A549 (cell line): ENCODE measurements at regions not wholly inside any gene's neighbourhood (a gene's known extent, or its start where the extent isn't known, plus 50 kb on each side); places are given as distances from the start of the nearest gene placed in this dataset.

Experiments
- POLR2A ChIP-seq: IDR thresholded peaks from 2 replicates; pipeline ENCODE4 v1.6.1; 2012; ENCODE audit warnings: mild to moderate bottlenecking, low read length
- RAD21 ChIP-seq, 2 experiments: fragments of >200 bp in 1 of 2; sonication (Bioruptor Twin) in 1 of 2; formaldehyde crosslinking in 1 of 2; IDR thresholded peaks in 1 of 2; conservative IDR thresholded peaks in 1 of 2; 2 replicates in 1 of 2; 3 replicates in 1 of 2; pipeline ENCODE4 v1.6.1; 2012 to 2018; ENCODE audit warnings: inconsistent platforms in 1 of 2
- RCOR1 ChIP-seq: fragments of 150-350 bp; IDR thresholded peaks from 2 replicates; pipeline ENCODE4 v1.6.1; 2014; ENCODE audit warnings: antibody characterized with exemption, low read length, low read depth
- ZNF302 ChIP-seq: fragments of 250-450 bp; sonication (Bioruptor Pico); IDR thresholded peaks from 2 replicates; pipeline ENCODE4 v1.9.0; 2021; ENCODE audit warnings: inconsistent platforms, mild to moderate bottlenecking, moderate library complexity
- TF ChIP-seq, protein P1 (sequence below): fragments of >200 bp; sonication (Bioruptor Twin); formaldehyde crosslinking; IDR thresholded peaks from 3 replicates; pipeline ENCODE4 v1.5.1; 2016
- TF ChIP-seq, protein P2 (sequence below): IDR thresholded peaks from 2 replicates; pipeline ENCODE4 v1.6.1; 2012

DNA sequence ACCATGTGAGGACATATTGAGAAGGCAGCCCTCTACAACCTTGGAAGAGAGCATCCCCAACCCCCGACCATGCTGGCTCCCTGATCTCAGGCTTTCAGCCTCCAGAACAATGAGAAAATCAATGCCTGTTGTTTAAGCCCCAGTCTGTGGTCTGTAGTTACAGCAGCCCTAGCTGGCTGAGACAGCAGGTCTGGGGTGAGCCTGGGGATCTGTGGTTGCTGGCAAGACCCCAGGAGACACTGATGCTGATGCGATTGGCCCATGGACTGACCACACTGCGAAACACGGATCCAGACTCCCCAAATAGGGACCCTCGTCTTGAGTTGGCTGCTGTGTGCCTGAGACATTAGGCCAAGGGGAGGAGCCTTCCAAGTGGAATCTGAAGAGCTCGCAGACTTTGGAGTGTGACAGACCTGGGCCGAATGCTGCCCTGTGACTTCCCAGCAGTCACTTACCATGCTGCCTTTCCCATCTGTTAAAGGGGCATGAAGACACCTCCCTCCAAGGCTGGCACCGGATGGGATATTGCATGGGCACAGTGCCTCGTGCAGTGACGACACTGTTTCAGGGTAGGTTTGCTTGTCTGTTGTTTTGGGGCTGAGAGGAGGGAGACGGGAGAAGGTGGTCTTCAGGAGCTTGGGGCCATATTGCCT lies 147.8 kb upstream of the RPL38 start:
- TF ChIP-seq, protein P1, sequence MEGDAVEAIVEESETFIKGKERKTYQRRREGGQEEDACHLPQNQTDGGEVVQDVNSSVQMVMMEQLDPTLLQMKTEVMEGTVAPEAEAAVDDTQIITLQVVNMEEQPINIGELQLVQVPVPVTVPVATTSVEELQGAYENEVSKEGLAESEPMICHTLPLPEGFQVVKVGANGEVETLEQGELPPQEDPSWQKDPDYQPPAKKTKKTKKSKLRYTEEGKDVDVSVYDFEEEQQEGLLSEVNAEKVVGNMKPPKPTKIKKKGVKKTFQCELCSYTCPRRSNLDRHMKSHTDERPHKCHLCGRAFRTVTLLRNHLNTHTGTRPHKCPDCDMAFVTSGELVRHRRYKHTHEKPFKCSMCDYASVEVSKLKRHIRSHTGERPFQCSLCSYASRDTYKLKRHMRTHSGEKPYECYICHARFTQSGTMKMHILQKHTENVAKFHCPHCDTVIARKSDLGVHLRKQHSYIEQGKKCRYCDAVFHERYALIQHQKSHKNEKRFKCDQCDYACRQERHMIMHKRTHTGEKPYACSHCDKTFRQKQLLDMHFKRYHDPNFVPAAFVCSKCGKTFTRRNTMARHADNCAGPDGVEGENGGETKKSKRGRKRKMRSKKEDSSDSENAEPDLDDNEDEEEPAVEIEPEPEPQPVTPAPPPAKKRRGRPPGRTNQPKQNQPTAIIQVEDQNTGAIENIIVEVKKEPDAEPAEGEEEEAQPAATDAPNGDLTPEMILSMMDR: no peak
- TF ChIP-seq ZNF302 (no peak), RAD21 (conservative IDR thresholded peaks at IDR 0.05 in 1 of 2, IDR thresholded peaks at IDR 0.05 in 1 of 2) (no peak), POLR2A (no peak), RCOR1 (no peak)
- TF ChIP-seq, protein P2, sequence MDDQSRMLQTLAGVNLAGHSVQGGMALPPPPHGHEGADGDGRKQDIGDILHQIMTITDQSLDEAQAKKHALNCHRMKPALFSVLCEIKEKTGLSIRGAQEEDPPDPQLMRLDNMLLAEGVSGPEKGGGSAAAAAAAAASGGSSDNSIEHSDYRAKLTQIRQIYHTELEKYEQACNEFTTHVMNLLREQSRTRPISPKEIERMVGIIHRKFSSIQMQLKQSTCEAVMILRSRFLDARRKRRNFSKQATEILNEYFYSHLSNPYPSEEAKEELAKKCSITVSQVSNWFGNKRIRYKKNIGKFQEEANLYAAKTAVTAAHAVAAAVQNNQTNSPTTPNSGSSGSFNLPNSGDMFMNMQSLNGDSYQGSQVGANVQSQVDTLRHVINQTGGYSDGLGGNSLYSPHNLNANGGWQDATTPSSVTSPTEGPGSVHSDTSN: no peak
